ENCODE measurements at regions not wholly inside any gene's neighbourhood (a gene's known extent, or its start where the extent isn't known, plus 50 kb on each side); places are given as distances from the start of the nearest gene placed in this dataset.

DNA sequence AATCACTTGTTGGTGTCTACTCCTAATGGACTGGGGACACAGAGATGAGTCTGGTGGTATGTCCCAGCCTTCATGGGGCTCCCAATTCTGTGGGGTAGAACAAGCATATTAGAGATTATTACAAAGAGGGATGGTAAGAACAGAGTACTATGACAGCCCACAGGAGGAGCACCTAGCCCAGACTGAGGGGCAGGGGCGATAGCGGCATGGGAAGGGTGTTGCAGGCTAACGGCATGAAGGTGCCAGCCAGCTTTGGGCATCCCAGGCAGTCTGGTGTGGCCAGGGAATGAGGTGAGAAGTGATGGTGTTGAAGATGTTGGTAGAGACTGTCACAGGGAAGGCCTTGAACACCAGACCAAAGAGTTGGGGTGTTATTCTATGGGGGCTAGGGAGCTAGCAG, 280.0 kb downstream of the RPS24 start:
- no peak overlapping the region for H3K27ac ChIP-seq (ENCODE audit: low read depth, low read length, poor library complexity, severe bottlenecking)
- H3K36me3 ChIP-seq (ENCODE audit: insufficient read depth, low read length, poor library complexity, severe bottlenecking): no peaks in the 10 kb centered on the region
- ChIA-PET POLR2A (ENCODE audit: low non-redundant PET) (no interaction called here), CTCF (no interaction called here)
- H3K4me3 ChIP-seq (ENCODE audit: low read depth, low read length, poor library complexity, severe bottlenecking): no peak overlapping the region
- H3K27me3 ChIP-seq (replicated peaks; ENCODE audit: insufficient read depth, low read depth, low read length, poor library complexity): peaks cover 1% of the 10 kb centered on the region
- intact Hi-C loops (cut with micrococcal nuclease; ENCODE audit: unreplicated experiment): no loop called here
- DNase-seq (ENCODE audit: low spot score): no peak
- BruUV-seq (replicated peaks): no TSS peak
- no peaks in the 10 kb centered on the region for H3K4me1 ChIP-seq (ENCODE audit: insufficient read depth, low read length, poor library complexity, severe bottlenecking)
- TF ChIP-seq, protein P1, sequence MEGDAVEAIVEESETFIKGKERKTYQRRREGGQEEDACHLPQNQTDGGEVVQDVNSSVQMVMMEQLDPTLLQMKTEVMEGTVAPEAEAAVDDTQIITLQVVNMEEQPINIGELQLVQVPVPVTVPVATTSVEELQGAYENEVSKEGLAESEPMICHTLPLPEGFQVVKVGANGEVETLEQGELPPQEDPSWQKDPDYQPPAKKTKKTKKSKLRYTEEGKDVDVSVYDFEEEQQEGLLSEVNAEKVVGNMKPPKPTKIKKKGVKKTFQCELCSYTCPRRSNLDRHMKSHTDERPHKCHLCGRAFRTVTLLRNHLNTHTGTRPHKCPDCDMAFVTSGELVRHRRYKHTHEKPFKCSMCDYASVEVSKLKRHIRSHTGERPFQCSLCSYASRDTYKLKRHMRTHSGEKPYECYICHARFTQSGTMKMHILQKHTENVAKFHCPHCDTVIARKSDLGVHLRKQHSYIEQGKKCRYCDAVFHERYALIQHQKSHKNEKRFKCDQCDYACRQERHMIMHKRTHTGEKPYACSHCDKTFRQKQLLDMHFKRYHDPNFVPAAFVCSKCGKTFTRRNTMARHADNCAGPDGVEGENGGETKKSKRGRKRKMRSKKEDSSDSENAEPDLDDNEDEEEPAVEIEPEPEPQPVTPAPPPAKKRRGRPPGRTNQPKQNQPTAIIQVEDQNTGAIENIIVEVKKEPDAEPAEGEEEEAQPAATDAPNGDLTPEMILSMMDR (conservative IDR thresholded peaks at IDR 0.05; ENCODE audit: low read depth, low read length): no peak
- no peak for TF ChIP-seq EZH2 (IDR thresholded peaks at IDR 0.05; ENCODE audit: borderline replicate concordance, low read depth, low read length, poor library complexity, severe bottlenecking)
- H3K9me3 ChIP-seq (ENCODE audit: low read depth, low read length, poor library complexity, severe bottlenecking): no peaks in the 10 kb centered on the region

DNA sequence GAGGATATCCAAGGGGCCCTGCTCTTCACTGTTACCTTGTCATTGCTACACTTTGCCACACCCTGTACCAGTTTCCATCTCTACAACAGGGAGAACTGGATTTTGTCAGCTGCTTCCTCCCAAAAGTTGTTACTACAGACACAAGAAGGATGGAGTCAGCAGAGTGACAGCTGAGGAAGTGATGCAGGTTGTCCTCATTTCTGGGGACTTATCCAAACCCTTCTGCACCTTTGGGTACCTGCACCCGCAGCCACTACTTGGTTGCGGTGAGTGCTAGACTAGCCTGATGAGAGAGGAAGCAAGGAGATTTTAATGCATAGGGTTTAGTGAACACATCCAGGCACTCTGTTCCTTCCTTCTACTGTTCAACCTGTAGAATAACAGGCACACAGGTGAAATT, 281.0 kb downstream of the RPS24 start:
- DNase-seq (ENCODE audit: low spot score): no peak
- CTCF ChIA-PET: no interaction called here
- POLR2A ChIA-PET (ENCODE audit: low non-redundant PET): no interaction called here
- BruUV-seq (replicated peaks): no TSS peak
- no peak for TF ChIP-seq EZH2 (IDR thresholded peaks at IDR 0.05; ENCODE audit: borderline replicate concordance, low read depth, low read length, poor library complexity, severe bottlenecking)
- TF ChIP-seq, protein P1 (conservative IDR thresholded peaks at IDR 0.05; ENCODE audit: low read depth, low read length): no peak
- Histone ChIP-seq H3K27me3 (replicated peaks; ENCODE audit: insufficient read depth, low read depth, low read length, poor library complexity) (no peaks in the 10 kb centered on the region), H3K4me1 (ENCODE audit: insufficient read depth, low read length, poor library complexity, severe bottlenecking) (no peaks in the 10 kb centered on the region), H3K27ac (ENCODE audit: low read depth, low read length, poor library complexity, severe bottlenecking) (no peak overlapping the region), H3K36me3 (ENCODE audit: insufficient read depth, low read length, poor library complexity, severe bottlenecking) (no peaks in the 10 kb centered on the region), H3K9me3 (ENCODE audit: low read depth, low read length, poor library complexity, severe bottlenecking) (no peaks in the 10 kb centered on the region), H3K4me3 (ENCODE audit: low read depth, low read length, poor library complexity, severe bottlenecking) (no peak overlapping the region)
- intact Hi-C loops (cut with micrococcal nuclease; ENCODE audit: unreplicated experiment): no loop called here

- no peaks in the 10 kb centered on the region for H3K27me3 ChIP-seq (replicated peaks; ENCODE audit: insufficient read depth, low read depth, low read length, poor library complexity)
- TF ChIP-seq, protein P1 (conservative IDR thresholded peaks at IDR 0.05; ENCODE audit: low read depth, low read length): no peak
- TF ChIP-seq EZH2 (IDR thresholded peaks at IDR 0.05; ENCODE audit: borderline replicate concordance, low read depth, low read length, poor library complexity, severe bottlenecking): no peak
- no peaks in the 10 kb centered on the region for H3K9me3 ChIP-seq (ENCODE audit: low read depth, low read length, poor library complexity, severe bottlenecking)
- H3K27ac ChIP-seq (ENCODE audit: low read depth, low read length, poor library complexity, severe bottlenecking): no peak overlapping the region
- BruUV-seq (replicated peaks): no TSS peak
- intact Hi-C loops (cut with micrococcal nuclease; ENCODE audit: unreplicated experiment): no loop called here
- no peak for DNase-seq (ENCODE audit: low spot score)
- no peaks in the 10 kb centered on the region for H3K4me1 ChIP-seq (ENCODE audit: insufficient read depth, low read length, poor library complexity, severe bottlenecking)
- no peak overlapping the region for H3K4me3 ChIP-seq (ENCODE audit: low read depth, low read length, poor library complexity, severe bottlenecking)
- no peaks in the 10 kb centered on the region for H3K36me3 ChIP-seq (ENCODE audit: insufficient read depth, low read length, poor library complexity, severe bottlenecking)
- CTCF ChIA-PET: no interaction called here
- POLR2A ChIA-PET (ENCODE audit: low non-redundant PET): no interaction called here
Observed at GRCh38 chr10:78316451-78316931, 282.8 kb downstream of the RPS24 start.
